ENCODE measurements at regions not wholly inside any gene's neighbourhood (a gene's known extent, or its start where the extent isn't known, plus 50 kb on each side); places are given as distances from the start of the nearest gene placed in this dataset.

GRCh38 chr9:687034-687785, 154.3 kb upstream of the DMRT1 start:
- no peak for TF ChIP-seq CTCF (conservative IDR thresholded peaks at IDR 0.05; ENCODE audit: low read length)
- TF ChIP-seq EZH2phosphoT487 (IDR thresholded peaks at IDR 0.05; ENCODE audit: borderline replicate concordance, low read depth, low read length): no peak

All from OCI-LY7 (cell line).